SKM-1 treated with dmso at 0.1 percent for 144 hours (cell line): ENCODE measurements at regions not wholly inside any gene's neighbourhood (a gene's known extent, or its start where the extent isn't known, plus 50 kb on each side); places are given as distances from the start of the nearest gene placed in this dataset.
"Not testable (repeated sequence)": the region's sequence is repeated elsewhere in the genome, so short reads cannot be mapped to it uniquely, and the experiment has no call there.

Source experiments
- DNase-seq: peaks from one replicate; lab custom pipeline; 2025; ENCODE audit not compliant: unreplicated experiment; lab: John Stamatoyannopoulos, UW

GRCh38 chr14:51574009-51574408 is 77.7 kb upstream of the FRMD6 start:
- no peak for DNase-seq

- no peak for DNase-seq
Measured at GRCh38 chr14:51575349-51576116, 76.2 kb upstream of the FRMD6 start.

GRCh38 chr14:51576117-51576430 is 75.6 kb upstream of the FRMD6 start:
- DNase-seq: no peak

- no peak for DNase-seq
Measured at GRCh38 chr14:51576879-51577278, 74.8 kb upstream of the FRMD6 start.

- DNase-seq: no peak
Measured at GRCh38 chr14:51578853-51579252, 72.9 kb upstream of the FRMD6 start.

GRCh38 chr14:51581017-51581881 is 70.5 kb upstream of the FRMD6 start:
- no peak for DNase-seq

GRCh38 chr14:51582437-51582836 is 69.3 kb upstream of the FRMD6 start:
- no peak for DNase-seq

GRCh38 chr14:51585055-51585454 is 66.7 kb upstream of the FRMD6 start:
- no peak for DNase-seq

- DNase-seq: no peak
Measured at GRCh38 chr14:51592836-51593235, 58.9 kb upstream of the FRMD6 start.

- no peak for DNase-seq
Measured at GRCh38 chr14:51593397-51593796, 58.3 kb upstream of the FRMD6 start.

- no peak for DNase-seq
Measured at GRCh38 chr14:51595881-51596455, 55.7 kb upstream of the FRMD6 start.

GRCh38 chr14:51596488-51597117 is 55.1 kb upstream of the FRMD6 start:
- no peak for DNase-seq

GRCh38 chr14:51597261-51598001 is 54.3 kb upstream of the FRMD6 start:
- no peak for DNase-seq

- DNase-seq: not testable (repeated sequence)
Measured at GRCh38 chr14:51598924-51599600, 52.6 kb upstream of the FRMD6 start.

GRCh38 chr14:51600658-51601057 is 51.1 kb upstream of the FRMD6 start:
- no peak for DNase-seq
